C4-2B (cell line): ENCODE measurements at regions not wholly inside any gene's neighbourhood (a gene's known extent, or its start where the extent isn't known, plus 50 kb on each side); places are given as distances from the start of the nearest gene placed in this dataset.
"Not testable (repeated sequence)": the region's sequence is repeated elsewhere in the genome, so short reads cannot be mapped to it uniquely, and the experiment has no call there.

ENCODE experiments used
- ZFX ChIP-seq: fragments of 450-650 bp; IDR thresholded peaks from 2 replicates; pipeline ENCODE4 v1.6.1; 2017
- TF ChIP-seq, protein P1 (sequence below): fragments of 450-650 bp; conservative IDR thresholded peaks from 2 replicates; pipeline ENCODE4 v1.5.1; 2017; ENCODE audit warnings: mild to moderate bottlenecking

DNA sequence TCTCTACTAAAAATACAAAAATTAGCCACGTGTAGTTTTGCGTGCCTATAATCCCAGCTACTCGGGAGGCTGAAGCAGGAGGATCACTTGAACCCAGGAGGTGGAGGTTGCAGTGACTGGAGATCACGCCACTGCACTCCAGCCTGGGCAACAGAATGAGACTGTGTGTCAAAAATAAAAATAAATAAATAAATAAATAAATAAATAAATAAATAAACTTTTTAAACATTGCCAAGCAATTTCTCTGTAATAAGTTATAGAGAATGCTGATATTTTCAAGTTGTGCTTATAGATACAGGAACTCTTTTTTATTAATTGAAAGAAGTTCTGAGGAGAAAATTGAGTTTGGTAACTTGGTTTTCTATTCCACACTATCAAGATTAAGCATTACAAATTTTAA is 91.9 kb upstream of the ALDH1A1 start:
- TF ChIP-seq, protein P1, sequence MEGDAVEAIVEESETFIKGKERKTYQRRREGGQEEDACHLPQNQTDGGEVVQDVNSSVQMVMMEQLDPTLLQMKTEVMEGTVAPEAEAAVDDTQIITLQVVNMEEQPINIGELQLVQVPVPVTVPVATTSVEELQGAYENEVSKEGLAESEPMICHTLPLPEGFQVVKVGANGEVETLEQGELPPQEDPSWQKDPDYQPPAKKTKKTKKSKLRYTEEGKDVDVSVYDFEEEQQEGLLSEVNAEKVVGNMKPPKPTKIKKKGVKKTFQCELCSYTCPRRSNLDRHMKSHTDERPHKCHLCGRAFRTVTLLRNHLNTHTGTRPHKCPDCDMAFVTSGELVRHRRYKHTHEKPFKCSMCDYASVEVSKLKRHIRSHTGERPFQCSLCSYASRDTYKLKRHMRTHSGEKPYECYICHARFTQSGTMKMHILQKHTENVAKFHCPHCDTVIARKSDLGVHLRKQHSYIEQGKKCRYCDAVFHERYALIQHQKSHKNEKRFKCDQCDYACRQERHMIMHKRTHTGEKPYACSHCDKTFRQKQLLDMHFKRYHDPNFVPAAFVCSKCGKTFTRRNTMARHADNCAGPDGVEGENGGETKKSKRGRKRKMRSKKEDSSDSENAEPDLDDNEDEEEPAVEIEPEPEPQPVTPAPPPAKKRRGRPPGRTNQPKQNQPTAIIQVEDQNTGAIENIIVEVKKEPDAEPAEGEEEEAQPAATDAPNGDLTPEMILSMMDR: not testable (repeated sequence)
- not testable (repeated sequence) for TF ChIP-seq ZFX
